ENCODE measurements at regions not wholly inside any gene's neighbourhood (a gene's known extent, or its start where the extent isn't known, plus 50 kb on each side); places are given as distances from the start of the nearest gene placed in this dataset.
A peak's percentile ranks its signal among the peaks of the same experiment; 100 is the strongest.

DNA sequence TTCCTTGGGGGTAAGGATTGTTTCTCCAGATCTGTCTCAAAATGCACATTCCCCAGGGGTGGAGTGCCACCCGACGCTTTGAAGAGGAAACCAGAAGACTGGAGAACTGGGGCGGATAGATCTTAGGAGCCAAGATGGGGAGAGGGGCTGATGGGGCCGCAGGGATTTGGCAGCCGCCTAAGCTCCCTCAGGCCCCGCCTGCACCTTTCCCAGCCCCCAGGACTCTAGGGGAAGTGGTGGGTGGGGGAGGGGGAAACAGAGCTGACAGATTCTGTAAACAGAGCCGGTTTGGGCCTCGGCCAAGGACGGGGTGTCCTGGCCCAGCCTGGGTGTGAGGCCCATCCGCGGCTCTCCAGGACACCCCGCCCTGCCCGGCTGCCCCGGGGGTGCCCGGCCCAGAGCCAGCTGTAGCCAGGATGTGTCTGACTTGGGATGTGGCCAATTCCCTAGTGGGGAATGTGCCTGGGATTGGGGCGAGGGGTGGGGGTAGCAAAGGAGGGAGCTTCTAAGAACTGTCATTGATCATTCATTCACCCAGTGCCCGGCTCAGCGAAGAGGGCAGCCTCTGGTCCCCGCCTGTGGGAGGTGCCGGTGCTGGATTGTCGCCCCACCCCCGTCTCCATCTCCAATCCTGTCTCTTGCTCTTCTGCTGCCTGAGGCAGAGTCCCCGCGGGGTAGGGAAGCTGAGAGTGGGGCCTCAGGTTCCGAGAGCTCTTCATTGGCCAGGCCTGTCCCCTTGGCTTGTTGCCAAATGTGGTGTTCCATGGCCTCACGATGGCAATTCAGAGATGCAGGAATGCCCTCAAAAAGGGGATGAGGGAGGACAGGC, 54.8 kb upstream of the CDKN2AIPNL start (continued):
- TF ChIP-seq, protein P1, sequence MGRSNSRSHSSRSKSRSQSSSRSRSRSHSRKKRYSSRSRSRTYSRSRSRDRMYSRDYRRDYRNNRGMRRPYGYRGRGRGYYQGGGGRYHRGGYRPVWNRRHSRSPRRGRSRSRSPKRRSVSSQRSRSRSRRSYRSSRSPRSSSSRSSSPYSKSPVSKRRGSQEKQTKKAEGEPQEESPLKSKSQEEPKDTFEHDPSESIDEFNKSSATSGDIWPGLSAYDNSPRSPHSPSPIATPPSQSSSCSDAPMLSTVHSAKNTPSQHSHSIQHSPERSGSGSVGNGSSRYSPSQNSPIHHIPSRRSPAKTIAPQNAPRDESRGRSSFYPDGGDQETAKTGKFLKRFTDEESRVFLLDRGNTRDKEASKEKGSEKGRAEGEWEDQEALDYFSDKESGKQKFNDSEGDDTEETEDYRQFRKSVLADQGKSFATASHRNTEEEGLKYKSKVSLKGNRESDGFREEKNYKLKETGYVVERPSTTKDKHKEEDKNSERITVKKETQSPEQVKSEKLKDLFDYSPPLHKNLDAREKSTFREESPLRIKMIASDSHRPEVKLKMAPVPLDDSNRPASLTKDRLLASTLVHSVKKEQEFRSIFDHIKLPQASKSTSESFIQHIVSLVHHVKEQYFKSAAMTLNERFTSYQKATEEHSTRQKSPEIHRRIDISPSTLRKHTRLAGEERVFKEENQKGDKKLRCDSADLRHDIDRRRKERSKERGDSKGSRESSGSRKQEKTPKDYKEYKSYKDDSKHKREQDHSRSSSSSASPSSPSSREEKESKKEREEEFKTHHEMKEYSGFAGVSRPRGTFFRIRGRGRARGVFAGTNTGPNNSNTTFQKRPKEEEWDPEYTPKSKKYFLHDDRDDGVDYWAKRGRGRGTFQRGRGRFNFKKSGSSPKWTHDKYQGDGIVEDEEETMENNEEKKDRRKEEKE (IDR thresholded peaks at IDR 0.05; ENCODE audit: borderline replicate concordance in 1 of 2, control insufficient read depth in 1 of 2, low read depth in 2 of 2, low read length in 1 of 2): no peak
- TF ChIP-seq NR2F6 (CRISPR knock-in tag; IDR thresholded peaks at IDR 0.05) (no peak), PTRF (tag; IDR thresholded peaks at IDR 0.05) (no peak), NCOA1 (IDR thresholded peaks at IDR 0.05; ENCODE audit: low read depth) (0 out of 2 replicates have a peak, but pooled peaks have one; percentile 11), C11orf30 (IDR thresholded peaks at IDR 0.05; ENCODE audit: low read depth) (no peak)
- TF ChIP-seq, protein P2, sequence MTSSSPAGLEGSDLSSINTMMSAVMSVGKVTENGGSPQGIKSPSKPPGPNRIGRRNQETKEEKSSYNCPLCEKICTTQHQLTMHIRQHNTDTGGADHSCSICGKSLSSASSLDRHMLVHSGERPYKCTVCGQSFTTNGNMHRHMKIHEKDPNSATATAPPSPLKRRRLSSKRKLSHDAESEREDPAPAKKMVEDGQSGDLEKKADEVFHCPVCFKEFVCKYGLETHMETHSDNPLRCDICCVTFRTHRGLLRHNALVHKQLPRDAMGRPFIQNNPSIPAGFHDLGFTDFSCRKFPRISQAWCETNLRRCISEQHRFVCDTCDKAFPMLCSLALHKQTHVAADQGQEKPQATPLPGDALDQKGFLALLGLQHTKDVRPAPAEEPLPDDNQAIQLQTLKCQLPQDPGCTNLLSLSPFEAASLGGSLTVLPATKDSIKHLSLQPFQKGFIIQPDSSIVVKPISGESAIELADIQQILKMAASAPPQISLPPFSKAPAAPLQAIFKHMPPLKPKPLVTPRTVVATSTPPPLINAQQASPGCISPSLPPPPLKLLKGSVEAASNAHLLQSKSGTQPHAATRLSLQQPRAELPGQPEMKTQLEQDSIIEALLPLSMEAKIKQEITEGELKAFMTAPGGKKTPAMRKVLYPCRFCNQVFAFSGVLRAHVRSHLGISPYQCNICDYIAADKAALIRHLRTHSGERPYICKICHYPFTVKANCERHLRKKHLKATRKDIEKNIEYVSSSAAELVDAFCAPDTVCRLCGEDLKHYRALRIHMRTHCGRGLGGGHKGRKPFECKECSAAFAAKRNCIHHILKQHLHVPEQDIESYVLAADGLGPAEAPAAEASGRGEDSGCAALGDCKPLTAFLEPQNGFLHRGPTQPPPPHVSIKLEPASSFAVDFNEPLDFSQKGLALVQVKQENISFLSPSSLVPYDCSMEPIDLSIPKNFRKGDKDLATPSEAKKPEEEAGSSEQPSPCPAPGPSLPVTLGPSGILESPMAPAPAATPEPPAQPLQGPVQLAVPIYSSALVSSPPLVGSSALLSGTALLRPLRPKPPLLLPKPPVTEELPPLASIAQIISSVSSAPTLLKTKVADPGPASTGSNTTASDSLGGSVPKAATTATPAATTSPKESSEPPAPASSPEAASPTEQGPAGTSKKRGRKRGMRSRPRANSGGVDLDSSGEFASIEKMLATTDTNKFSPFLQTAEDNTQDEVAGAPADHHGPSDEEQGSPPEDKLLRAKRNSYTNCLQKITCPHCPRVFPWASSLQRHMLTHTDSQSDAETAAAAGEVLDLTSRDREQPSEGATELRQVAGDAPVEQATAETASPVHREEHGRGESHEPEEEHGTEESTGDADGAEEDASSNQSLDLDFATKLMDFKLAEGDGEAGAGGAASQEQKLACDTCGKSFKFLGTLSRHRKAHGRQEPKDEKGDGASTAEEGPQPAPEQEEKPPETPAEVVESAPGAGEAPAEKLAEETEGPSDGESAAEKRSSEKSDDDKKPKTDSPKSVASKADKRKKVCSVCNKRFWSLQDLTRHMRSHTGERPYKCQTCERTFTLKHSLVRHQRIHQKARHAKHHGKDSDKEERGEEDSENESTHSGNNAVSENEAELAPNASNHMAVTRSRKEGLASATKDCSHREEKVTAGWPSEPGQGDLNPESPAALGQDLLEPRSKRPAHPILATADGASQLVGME (CRISPR knock-in tag; IDR thresholded peaks at IDR 0.05): no peak
- TF ChIP-seq, protein P3, sequence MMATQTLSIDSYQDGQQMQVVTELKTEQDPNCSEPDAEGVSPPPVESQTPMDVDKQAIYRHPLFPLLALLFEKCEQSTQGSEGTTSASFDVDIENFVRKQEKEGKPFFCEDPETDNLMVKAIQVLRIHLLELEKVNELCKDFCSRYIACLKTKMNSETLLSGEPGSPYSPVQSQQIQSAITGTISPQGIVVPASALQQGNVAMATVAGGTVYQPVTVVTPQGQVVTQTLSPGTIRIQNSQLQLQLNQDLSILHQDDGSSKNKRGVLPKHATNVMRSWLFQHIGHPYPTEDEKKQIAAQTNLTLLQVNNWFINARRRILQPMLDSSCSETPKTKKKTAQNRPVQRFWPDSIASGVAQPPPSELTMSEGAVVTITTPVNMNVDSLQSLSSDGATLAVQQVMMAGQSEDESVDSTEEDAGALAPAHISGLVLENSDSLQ (IDR thresholded peaks at IDR 0.05): peak; percentile 55

All from K562 (cell line).